ENCODE measurements at regions not wholly inside any gene's neighbourhood (a gene's known extent, or its start where the extent isn't known, plus 50 kb on each side); places are given as distances from the start of the nearest gene placed in this dataset.

- no peak overlapping the region for H3K4me3 Mint-ChIP-seq
- no peaks in the 10 kb centered on the region for H3K9me3 Mint-ChIP-seq
Observed at GRCh38 chr6:23419046-23419445, 707.0 kb upstream of the NRSN1 start.

GRCh38 chr6:23420659-23421350 is 705.2 kb upstream of the NRSN1 start:
- H3K27ac Mint-ChIP-seq: no peak overlapping the region
- no peaks in the 10 kb centered on the region for H3K27me3 Mint-ChIP-seq
- peaks cover 3% of the 10 kb centered on the region for H3K9me3 Mint-ChIP-seq
- H3K4me1 Mint-ChIP-seq: no peaks in the 10 kb centered on the region
- H3K4me3 Mint-ChIP-seq: no peak overlapping the region
- DNase-seq: no peak
- H3K36me3 Mint-ChIP-seq: no peaks in the 10 kb centered on the region

More at GRCh38 chr6:23419046-23419445, 707.0 kb upstream of the NRSN1 start:
- Mint-ChIP-seq H3K27me3 (no peaks in the 10 kb centered on the region), H3K36me3 (no peaks in the 10 kb centered on the region), H3K27ac (no peak overlapping the region), H3K4me1 (no peaks in the 10 kb centered on the region)
- DNase-seq: no peak

GRCh38 chr6:23424584-23424983 is 701.4 kb upstream of the NRSN1 start:
- no peaks in the 10 kb centered on the region for H3K36me3 Mint-ChIP-seq
- no peaks in the 10 kb centered on the region for H3K27me3 Mint-ChIP-seq
- peaks cover 21% of the 10 kb centered on the region for H3K9me3 Mint-ChIP-seq
- DNase-seq: no peak
- H3K4me1 Mint-ChIP-seq: no peaks in the 10 kb centered on the region
- H3K4me3 Mint-ChIP-seq: no peak overlapping the region
- no peak overlapping the region for H3K27ac Mint-ChIP-seq

- H3K27me3 Mint-ChIP-seq: no peaks in the 10 kb centered on the region
- no peaks in the 10 kb centered on the region for H3K36me3 Mint-ChIP-seq
- peaks cover 8% of the 10 kb centered on the region for H3K9me3 Mint-ChIP-seq
- DNase-seq: no peak
- H3K4me1 Mint-ChIP-seq: no peaks in the 10 kb centered on the region
- H3K4me3 Mint-ChIP-seq: no peak overlapping the region
- H3K27ac Mint-ChIP-seq: no peak overlapping the region
Observed at GRCh38 chr6:23435126-23435525, 690.9 kb upstream of the NRSN1 start.

- no peaks in the 10 kb centered on the region for H3K36me3 Mint-ChIP-seq
- peaks cover 4% of the 10 kb centered on the region for H3K9me3 Mint-ChIP-seq
- no peak overlapping the region for H3K27ac Mint-ChIP-seq
- H3K4me3 Mint-ChIP-seq: no peak overlapping the region
- H3K27me3 Mint-ChIP-seq: no peaks in the 10 kb centered on the region
- no peak for DNase-seq
- no peaks in the 10 kb centered on the region for H3K4me1 Mint-ChIP-seq
Observed at GRCh38 chr6:23435798-23436197, 690.2 kb upstream of the NRSN1 start.

- Mint-ChIP-seq H3K4me3 (no peak overlapping the region), H3K4me1 (no peaks in the 10 kb centered on the region), H3K9me3 (peaks cover 1% of the 10 kb centered on the region), H3K27ac (no peak overlapping the region), H3K36me3 (no peaks in the 10 kb centered on the region), H3K27me3 (no peaks in the 10 kb centered on the region)
- no peak for DNase-seq
Observed at GRCh38 chr6:23441808-23442461, 684.1 kb upstream of the NRSN1 start.

- Mint-ChIP-seq H3K27me3 (no peaks in the 10 kb centered on the region), H3K27ac (no peak overlapping the region), H3K4me1 (no peaks in the 10 kb centered on the region), H3K9me3 (peaks cover 1% of the 10 kb centered on the region), H3K4me3 (no peak overlapping the region), H3K36me3 (no peaks in the 10 kb centered on the region)
- DNase-seq: no peak
Observed at GRCh38 chr6:23445157-23445710, 680.8 kb upstream of the NRSN1 start.

- Mint-ChIP-seq H3K9me3 (peaks cover 1% of the 10 kb centered on the region), H3K27ac (no peak overlapping the region), H3K4me3 (no peak overlapping the region), H3K36me3 (no peaks in the 10 kb centered on the region), H3K4me1 (no peaks in the 10 kb centered on the region), H3K27me3 (no peaks in the 10 kb centered on the region)
- DNase-seq: no peak
Observed at GRCh38 chr6:23446469-23446967, 679.5 kb upstream of the NRSN1 start.

- Mint-ChIP-seq H3K27ac (no peak overlapping the region), H3K27me3 (no peaks in the 10 kb centered on the region), H3K4me1 (no peaks in the 10 kb centered on the region), H3K36me3 (no peaks in the 10 kb centered on the region), H3K4me3 (no peak overlapping the region), H3K9me3 (no peaks in the 10 kb centered on the region)
- no peak for DNase-seq
Observed at GRCh38 chr6:23447731-23448130, 678.3 kb upstream of the NRSN1 start.

GRCh38 chr6:23448281-23448680 is 677.7 kb upstream of the NRSN1 start:
- no peak overlapping the region for H3K27ac Mint-ChIP-seq
- H3K36me3 Mint-ChIP-seq: no peaks in the 10 kb centered on the region
- H3K9me3 Mint-ChIP-seq: no peaks in the 10 kb centered on the region
- no peak overlapping the region for H3K4me3 Mint-ChIP-seq
- no peaks in the 10 kb centered on the region for H3K4me1 Mint-ChIP-seq
- no peaks in the 10 kb centered on the region for H3K27me3 Mint-ChIP-seq
- no peak for DNase-seq

- Mint-ChIP-seq H3K27me3 (no peaks in the 10 kb centered on the region), H3K4me1 (no peaks in the 10 kb centered on the region), H3K9me3 (peaks cover 3% of the 10 kb centered on the region), H3K27ac (no peak overlapping the region), H3K4me3 (no peak overlapping the region), H3K36me3 (no peaks in the 10 kb centered on the region)
- DNase-seq: no peak
Observed at GRCh38 chr6:23454080-23454976, 671.7 kb upstream of the NRSN1 start.

- no peaks in the 10 kb centered on the region for H3K4me1 Mint-ChIP-seq
- H3K9me3 Mint-ChIP-seq: peaks cover 3% of the 10 kb centered on the region
- no peaks in the 10 kb centered on the region for H3K27me3 Mint-ChIP-seq
- no peak for DNase-seq
- no peaks in the 10 kb centered on the region for H3K36me3 Mint-ChIP-seq
- H3K4me3 Mint-ChIP-seq: no peak overlapping the region
- H3K27ac Mint-ChIP-seq: no peak overlapping the region
Observed at GRCh38 chr6:23455754-23456153, 670.3 kb upstream of the NRSN1 start.

- no peak overlapping the region for H3K4me3 Mint-ChIP-seq
Observed at GRCh38 chr6:23456396-23456795, 669.6 kb upstream of the NRSN1 start.

GRCh38 chr6:23457321-23457720 is 668.7 kb upstream of the NRSN1 start:
- Mint-ChIP-seq H3K27ac (no peak overlapping the region), H3K36me3 (no peaks in the 10 kb centered on the region), H3K4me1 (no peaks in the 10 kb centered on the region), H3K27me3 (no peaks in the 10 kb centered on the region), H3K9me3 (peaks cover 3% of the 10 kb centered on the region), H3K4me3 (no peak overlapping the region)
- no peak for DNase-seq

More at GRCh38 chr6:23456396-23456795, 669.6 kb upstream of the NRSN1 start:
- Mint-ChIP-seq H3K9me3 (peaks cover 3% of the 10 kb centered on the region), H3K36me3 (no peaks in the 10 kb centered on the region), H3K27me3 (no peaks in the 10 kb centered on the region), H3K4me1 (no peaks in the 10 kb centered on the region), H3K27ac (no peak overlapping the region)
- DNase-seq: no peak

GRCh38 chr6:23465912-23466311 is 660.1 kb upstream of the NRSN1 start:
- no peak overlapping the region for H3K4me3 Mint-ChIP-seq
- H3K4me1 Mint-ChIP-seq: no peaks in the 10 kb centered on the region
- no peaks in the 10 kb centered on the region for H3K36me3 Mint-ChIP-seq
- H3K9me3 Mint-ChIP-seq: peaks cover 3% of the 10 kb centered on the region
- H3K27ac Mint-ChIP-seq: no peak overlapping the region
- no peak for DNase-seq
- H3K27me3 Mint-ChIP-seq: no peaks in the 10 kb centered on the region

Data from activated naive CD8-positive, alpha-beta T cell treated with anti-CD3 and anti-CD28 coated beads for 36 hours (primary cell).